Loucy (cell line): ENCODE measurements at regions not wholly inside any gene's neighbourhood (a gene's known extent, or its start where the extent isn't known, plus 50 kb on each side); places are given as distances from the start of the nearest gene placed in this dataset.

Experiments
- H2AFZ ChIP-seq: fragments of 200-600 bp; sonication (generic); 2 replicates; pipeline ENCODE4 v1.6.0; 2016; ENCODE audit warnings: antibody characterized with exemption, mild to moderate bottlenecking, low read length, moderate library complexity
- H3F3A ChIP-seq: fragments of 200-600 bp; 2 replicates; pipeline ENCODE4 v1.6.0; 2016; ENCODE audit warnings: antibody characterized with exemption, low read depth, mild to moderate bottlenecking
- H3K27me3 ChIP-seq: fragments of 200-600 bp; sonication (generic); 2 replicates; pipeline ENCODE4 v1.6.1; 2014; ENCODE audit warnings: low read length, mild to moderate bottlenecking; ENCODE audit not compliant: insufficient read depth, poor library complexity, severe bottlenecking
- H3K36me3 ChIP-seq: fragments of 200-600 bp; sonication (generic); 2 replicates; pipeline ENCODE4 v1.6.1; 2016; ENCODE audit warnings: low read length; ENCODE audit not compliant: insufficient read depth
- H3K4me1 ChIP-seq: fragments of 200-600 bp; sonication (generic); 2 replicates; pipeline ENCODE4 v1.5.1; 2014; ENCODE audit warnings: low read length, mild to moderate bottlenecking; ENCODE audit not compliant: insufficient read depth, poor library complexity, severe bottlenecking
- H3K4me2 ChIP-seq: fragments of 200-600 bp; sonication (generic); 2 replicates; pipeline ENCODE4 v1.6.0; 2014; ENCODE audit warnings: antibody characterized with exemption, low read length, low read depth, mild to moderate bottlenecking; ENCODE audit not compliant: poor library complexity, severe bottlenecking
- H3K4me3 ChIP-seq: fragments of 200-600 bp; sonication (generic); 2 replicates; pipeline ENCODE4 v1.5.1; 2014; ENCODE audit warnings: low read length, mild to moderate bottlenecking, mixed read lengths; ENCODE audit not compliant: poor library complexity, severe bottlenecking
- H3K79me2 ChIP-seq: fragments of 200-600 bp; sonication (generic); 2 replicates; pipeline ENCODE4 v1.6.1; 2014; ENCODE audit warnings: low read length; ENCODE audit not compliant: insufficient read depth
- H3K9ac ChIP-seq: fragments of 200-600 bp; sonication (generic); 2 replicates; pipeline ENCODE4 v1.6.0; 2014; ENCODE audit warnings: mild to moderate bottlenecking, low read depth, low read length, moderate library complexity; ENCODE audit not compliant: poor library complexity, severe bottlenecking
- H3K9me2 ChIP-seq: fragments of 200-600 bp; sonication (generic); replicated peaks from 2 replicates; pipeline ENCODE4 v1.6.1; 2016; ENCODE audit warnings: low read depth, low read length, mixed read lengths
- H3K9me3 ChIP-seq: fragments of 200-600 bp; sonication (generic); 2 replicates; pipeline ENCODE4 v1.6.1; 2014; ENCODE audit warnings: mild to moderate bottlenecking, antibody characterized with exemption, low read length, low read depth; ENCODE audit not compliant: insufficient read depth
- H4K20me1 ChIP-seq: fragments of 200-600 bp; sonication (generic); 2 replicates; pipeline ENCODE4 v1.6.0; 2014; ENCODE audit warnings: antibody characterized with exemption, low read length, mild to moderate bottlenecking; ENCODE audit not compliant: insufficient read depth, poor library complexity, severe bottlenecking
- EZH2phosphoT487 ChIP-seq: fragments of 200-600 bp; IDR thresholded peaks from 2 replicates; pipeline ENCODE4 v1.6.1; 2018; ENCODE audit warnings: antibody characterized with exemption, mild to moderate bottlenecking, moderate library complexity, borderline replicate concordance
- TF ChIP-seq, protein P1 (sequence below): fragments of 200-600 bp; sonication (generic); conservative IDR thresholded peaks from 2 replicates; pipeline ENCODE4 v1.5.1; 2014; ENCODE audit warnings: mild to moderate bottlenecking, antibody characterized with exemption, low read length

DNA sequence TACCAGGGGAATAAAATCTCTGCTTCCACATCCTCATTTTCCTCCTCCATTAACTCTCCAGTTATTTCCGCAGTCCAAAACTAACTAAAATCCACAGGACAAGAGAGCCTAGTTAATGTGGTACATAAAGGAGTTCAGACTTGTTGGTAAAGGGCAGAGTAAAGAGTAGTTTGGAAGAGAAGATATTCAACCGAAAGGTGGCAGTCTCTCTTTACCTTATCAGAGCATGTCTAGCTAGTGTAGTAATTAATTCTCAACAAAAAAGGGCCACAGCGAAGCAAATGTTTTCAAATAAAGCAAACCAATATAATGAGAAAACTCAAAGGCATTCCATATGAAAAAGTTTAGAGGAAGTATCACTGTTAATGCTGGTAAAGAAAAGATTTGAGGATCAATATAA lies 286.5 kb downstream of the GLUD2 start:
- H3K9me3 ChIP-seq: no peaks in the 10 kb centered on the region
- H3K36me3 ChIP-seq: no peaks in the 10 kb centered on the region
- H3K9ac ChIP-seq: no peak overlapping the region
- H3K27me3 ChIP-seq: no peaks in the 10 kb centered on the region
- no peaks in the 10 kb centered on the region for H3K9me2 ChIP-seq
- no peak overlapping the region for H2AFZ ChIP-seq
- no peaks in the 10 kb centered on the region for H3F3A ChIP-seq
- TF ChIP-seq, protein P1, sequence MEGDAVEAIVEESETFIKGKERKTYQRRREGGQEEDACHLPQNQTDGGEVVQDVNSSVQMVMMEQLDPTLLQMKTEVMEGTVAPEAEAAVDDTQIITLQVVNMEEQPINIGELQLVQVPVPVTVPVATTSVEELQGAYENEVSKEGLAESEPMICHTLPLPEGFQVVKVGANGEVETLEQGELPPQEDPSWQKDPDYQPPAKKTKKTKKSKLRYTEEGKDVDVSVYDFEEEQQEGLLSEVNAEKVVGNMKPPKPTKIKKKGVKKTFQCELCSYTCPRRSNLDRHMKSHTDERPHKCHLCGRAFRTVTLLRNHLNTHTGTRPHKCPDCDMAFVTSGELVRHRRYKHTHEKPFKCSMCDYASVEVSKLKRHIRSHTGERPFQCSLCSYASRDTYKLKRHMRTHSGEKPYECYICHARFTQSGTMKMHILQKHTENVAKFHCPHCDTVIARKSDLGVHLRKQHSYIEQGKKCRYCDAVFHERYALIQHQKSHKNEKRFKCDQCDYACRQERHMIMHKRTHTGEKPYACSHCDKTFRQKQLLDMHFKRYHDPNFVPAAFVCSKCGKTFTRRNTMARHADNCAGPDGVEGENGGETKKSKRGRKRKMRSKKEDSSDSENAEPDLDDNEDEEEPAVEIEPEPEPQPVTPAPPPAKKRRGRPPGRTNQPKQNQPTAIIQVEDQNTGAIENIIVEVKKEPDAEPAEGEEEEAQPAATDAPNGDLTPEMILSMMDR: no peak
- no peak for TF ChIP-seq EZH2phosphoT487
- H3K4me1 ChIP-seq: no peaks in the 10 kb centered on the region
- H4K20me1 ChIP-seq: no peaks in the 10 kb centered on the region
- H3K4me3 ChIP-seq: no peak overlapping the region
- H3K4me2 ChIP-seq: no peak overlapping the region
- H3K79me2 ChIP-seq: no peaks in the 10 kb centered on the region

DNA sequence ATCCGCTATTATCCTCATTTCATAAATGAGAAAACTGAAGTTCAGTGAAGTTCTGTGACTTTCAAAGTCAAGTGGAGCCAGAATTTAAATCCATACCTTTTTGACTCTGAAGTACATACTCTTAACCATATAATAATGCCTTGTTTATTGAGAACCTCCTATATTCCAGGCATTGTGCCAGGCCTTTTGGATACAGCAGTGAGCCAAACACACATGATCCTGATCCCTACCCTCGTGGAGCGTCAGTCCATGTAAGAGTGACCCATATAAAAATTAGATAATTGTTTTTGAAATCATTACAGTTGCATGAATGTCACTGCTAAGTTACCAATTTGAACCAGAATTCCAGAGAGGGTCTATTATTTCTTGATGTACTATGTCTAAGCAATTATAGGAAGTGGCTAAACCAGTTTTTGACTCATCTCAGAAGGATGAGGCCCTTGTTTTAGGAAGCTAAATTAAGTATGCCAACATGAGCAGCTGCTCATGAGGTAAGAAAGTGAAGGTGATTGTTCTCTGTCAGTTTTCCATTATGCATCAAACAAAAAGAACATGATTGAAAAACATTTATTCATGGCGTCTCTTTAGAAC lies 289.5 kb downstream of the GLUD2 start:
- Histone ChIP-seq H3K79me2 (no peaks in the 10 kb centered on the region), H3K27me3 (no peaks in the 10 kb centered on the region), H4K20me1 (no peaks in the 10 kb centered on the region), H2AFZ (no peak overlapping the region), H3K4me1 (no peaks in the 10 kb centered on the region), H3K9me3 (no peaks in the 10 kb centered on the region), H3K4me2 (no peak overlapping the region), H3F3A (no peaks in the 10 kb centered on the region), H3K36me3 (no peaks in the 10 kb centered on the region), H3K9me2 (no peaks in the 10 kb centered on the region), H3K9ac (no peak overlapping the region), H3K4me3 (no peak overlapping the region)
- TF ChIP-seq, protein P1: no peak
- no peak for TF ChIP-seq EZH2phosphoT487

DNA sequence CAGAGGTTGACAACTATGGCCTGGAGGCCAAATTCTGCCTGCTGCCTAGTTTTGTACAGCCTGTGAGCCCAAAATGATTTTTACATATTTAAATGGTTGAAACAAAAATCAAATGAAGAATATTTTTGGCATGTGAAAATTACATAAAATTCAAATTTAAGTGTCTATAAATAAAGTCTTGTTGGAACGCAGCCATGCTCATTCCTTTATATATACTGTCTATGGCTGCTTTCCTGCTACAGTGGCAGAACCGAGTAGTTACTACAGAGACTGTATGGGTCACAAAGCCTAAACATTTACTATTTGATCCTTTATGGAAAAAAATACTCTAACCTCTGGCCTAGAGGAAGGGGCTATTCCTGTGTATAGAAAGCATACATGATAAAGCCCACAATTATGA lies 290.4 kb downstream of the GLUD2 start:
- Histone ChIP-seq H2AFZ (no peak overlapping the region), H3K9me3 (no peaks in the 10 kb centered on the region), H3F3A (no peaks in the 10 kb centered on the region), H3K4me1 (no peaks in the 10 kb centered on the region), H3K4me3 (no peak overlapping the region), H3K79me2 (no peaks in the 10 kb centered on the region), H3K9me2 (no peaks in the 10 kb centered on the region), H3K4me2 (no peak overlapping the region), H3K27me3 (no peaks in the 10 kb centered on the region), H4K20me1 (no peaks in the 10 kb centered on the region), H3K9ac (no peak overlapping the region), H3K36me3 (no peaks in the 10 kb centered on the region)
- TF ChIP-seq, protein P1: no peak
- TF ChIP-seq EZH2phosphoT487: no peak
